GM19328 (cell line): ENCODE measurements at regions not wholly inside any gene's neighbourhood (a gene's known extent, or its start where the extent isn't known, plus 50 kb on each side); places are given as distances from the start of the nearest gene placed in this dataset.

Source experiments
- ATAC-seq: cut with Tn5 transposase; IDR thresholded peaks from one replicate; pipeline ENCODE4 v1.9.1; 2021; ENCODE audit warnings: mild to moderate bottlenecking, moderate library complexity; ENCODE audit not compliant: unreplicated experiment

- no peak for ATAC-seq
Observed at GRCh38 chr16:13545271-13545670, 374.7 kb upstream of the ERCC4 start.

- ATAC-seq, result no peak
Observed at GRCh38 chr16:13550254-13550653, 369.7 kb upstream of the ERCC4 start.

GRCh38 chr16:13552062-13552959, 367.6 kb upstream of the ERCC4 start:
- no peak for ATAC-seq

GRCh38 chr16:13552960-13553257, 367.0 kb upstream of the ERCC4 start:
- ATAC-seq, result no peak

- ATAC-seq, result no peak
Observed at GRCh38 chr16:13553453-13553985, 366.4 kb upstream of the ERCC4 start.

GRCh38 chr16:13554005-13554404, 365.9 kb upstream of the ERCC4 start:
- ATAC-seq, result no peak

- no peak for ATAC-seq
Observed at GRCh38 chr16:13554643-13555042, 365.3 kb upstream of the ERCC4 start.

GRCh38 chr16:13557418-13557817, 362.5 kb upstream of the ERCC4 start:
- ATAC-seq, result no peak

GRCh38 chr16:13558752-13559151, 361.2 kb upstream of the ERCC4 start:
- ATAC-seq, result no peak

GRCh38 chr16:13559624-13560023, 360.3 kb upstream of the ERCC4 start:
- no peak for ATAC-seq

GRCh38 chr16:13560151-13560550, 359.8 kb upstream of the ERCC4 start:
- ATAC-seq, result no peak

- ATAC-seq, result no peak
Observed at GRCh38 chr16:13561291-13562070, 358.5 kb upstream of the ERCC4 start.

GRCh38 chr16:13568803-13569202, 351.2 kb upstream of the ERCC4 start:
- no peak for ATAC-seq

GRCh38 chr16:13569986-13570385, 350.0 kb upstream of the ERCC4 start:
- no peak for ATAC-seq

- no peak for ATAC-seq
Observed at GRCh38 chr16:13571036-13571435, 348.9 kb upstream of the ERCC4 start.

- ATAC-seq, result no peak
Observed at GRCh38 chr16:13573903-13574302, 346.1 kb upstream of the ERCC4 start.

GRCh38 chr16:13586051-13586450, 333.9 kb upstream of the ERCC4 start:
- ATAC-seq, result no peak

GRCh38 chr16:13587181-13587580, 332.8 kb upstream of the ERCC4 start:
- ATAC-seq, result no peak

- no peak for ATAC-seq
Observed at GRCh38 chr16:13594823-13595222, 325.1 kb upstream of the ERCC4 start.

- ATAC-seq, result no peak
Observed at GRCh38 chr16:13606804-13607203, 313.1 kb upstream of the ERCC4 start.

GRCh38 chr16:13607289-13607688, 312.7 kb upstream of the ERCC4 start:
- no peak for ATAC-seq

- ATAC-seq, result no peak
Observed at GRCh38 chr16:13611596-13611995, 308.4 kb upstream of the ERCC4 start.
